Karpas-422 (cell line): ENCODE measurements at regions not wholly inside any gene's neighbourhood (a gene's known extent, or its start where the extent isn't known, plus 50 kb on each side); places are given as distances from the start of the nearest gene placed in this dataset.

Experiments
- DNase-seq: peaks from one replicate; pipeline ENCODE4 v3.0.0-alpha.2; 2015
- H2AFZ ChIP-seq: fragments of 200-600 bp; sonication (generic); 2 replicates; pipeline ENCODE4 v1.6.1; 2014; ENCODE audit warnings: antibody characterized with exemption, low read length, mixed read lengths
- H3K27ac ChIP-seq: fragments of 200-600 bp; sonication (generic); 2 replicates; pipeline ENCODE4 v1.5.1; 2014; ENCODE audit warnings: mild to moderate bottlenecking, low read length, moderate library complexity
- H3K27me3 ChIP-seq: fragments of 200-600 bp; sonication (generic); 2 replicates; pipeline ENCODE4 v1.6.1; 2014; ENCODE audit warnings: low read length, mixed read lengths
- H3K36me3 ChIP-seq: fragments of 200-600 bp; sonication (generic); 2 replicates; pipeline ENCODE4 v1.6.1; 2014; ENCODE audit warnings: low read length, mixed read lengths; ENCODE audit not compliant: insufficient read depth
- H3K4me1 ChIP-seq: fragments of 200-600 bp; sonication (generic); 2 replicates; pipeline ENCODE4 v1.6.1; 2014; ENCODE audit warnings: mild to moderate bottlenecking, low read length, mixed read lengths
- H3K4me2 ChIP-seq: fragments of 200-600 bp; sonication (generic); 2 replicates; pipeline ENCODE4 v1.6.1; 2014; ENCODE audit warnings: low read length, low read depth, mild to moderate bottlenecking; ENCODE audit not compliant: poor library complexity, severe bottlenecking
- H3K4me3 ChIP-seq: fragments of 200-600 bp; sonication (generic); 2 replicates; pipeline ENCODE4 v1.5.1; 2014; ENCODE audit warnings: mild to moderate bottlenecking, antibody characterized with exemption, low read length, mixed read lengths
- H3K79me2 ChIP-seq: fragments of 200-600 bp; sonication (generic); 2 replicates; pipeline ENCODE4 v1.6.1; 2014; ENCODE audit warnings: mild to moderate bottlenecking, low read length, mixed read lengths
- H3K9ac ChIP-seq: fragments of 200-600 bp; sonication (generic); 2 replicates; pipeline ENCODE4 v1.6.0; 2014; ENCODE audit warnings: low read length
- H3K9me2 ChIP-seq: fragments of 200-600 bp; sonication (generic), shearing (Covaris generic); replicated peaks from 2 replicates; pipeline ENCODE4 v1.6.0; 2014; ENCODE audit warnings: mild to moderate bottlenecking, low read length, moderate library complexity; ENCODE audit not compliant: insufficient read depth
- H3K9me3 ChIP-seq: fragments of 300-700, 200-600 bp; sonication (generic); 2 replicates; pipeline ENCODE4 v1.6.1; 2014; ENCODE audit warnings: low read length, mixed read lengths
- H4K20me1 ChIP-seq: fragments of 200-600 bp; sonication (generic); 2 replicates; pipeline ENCODE4 v1.6.1; 2014; ENCODE audit warnings: mild to moderate bottlenecking, antibody characterized with exemption, low read length, low read depth; ENCODE audit not compliant: insufficient read depth

GRCh38 chr3:15851735-15852134, 54.0 kb upstream of the ANKRD28 start:
- H3K36me3 ChIP-seq, result peaks cover 38% of the 10 kb centered on the region
- no peaks in the 10 kb centered on the region for H4K20me1 ChIP-seq
- H3K9me2 ChIP-seq, result no peaks in the 10 kb centered on the region
- H3K9ac ChIP-seq, result no peak overlapping the region
- no peak overlapping the region for H3K4me2 ChIP-seq
- no peak for DNase-seq
- H3K27ac ChIP-seq, result no peak overlapping the region
- no peaks in the 10 kb centered on the region for H3K4me1 ChIP-seq
- H3K4me3 ChIP-seq, result no peak overlapping the region
- peaks cover 16% of the 10 kb centered on the region for H3K9me3 ChIP-seq
- no peak overlapping the region for H2AFZ ChIP-seq
- no peaks in the 10 kb centered on the region for H3K27me3 ChIP-seq
- H3K79me2 ChIP-seq, result peaks cover 98% of the 10 kb centered on the region

GRCh38 chr3:15858547-15859506, 61.0 kb upstream of the ANKRD28 start:
- Histone ChIP-seq H3K27ac (peak overlapping the region; percentile 65), H3K4me3 (peak overlapping the region; percentile 73), H2AFZ (peak overlapping the region; percentile 45; the same call in 1 of the 2 replicates)

GRCh38 chr3:15859507-15860013, 61.8 kb upstream of the ANKRD28 start:
- peak; percentile 93 for DNase-seq
- H3K79me2 ChIP-seq, result peaks cover 47% of the 10 kb centered on the region
- no peaks in the 10 kb centered on the region for H3K27me3 ChIP-seq
- H3K4me1 ChIP-seq, result peaks cover 27% of the 10 kb centered on the region
- no peak overlapping the region for H2AFZ ChIP-seq
- H3K27ac ChIP-seq, result peak overlapping the region; percentile 65; the same call in 1 of the 2 replicates
- H3K9ac ChIP-seq, result peak overlapping the region; percentile 90
- H3K36me3 ChIP-seq, result peaks cover 24% of the 10 kb centered on the region
- H3K4me2 ChIP-seq, result peak overlapping the region; percentile 93
- H3K9me3 ChIP-seq, result no peaks in the 10 kb centered on the region; the same call in 1 of the 2 replicates
- H4K20me1 ChIP-seq, result 0 out of 2 replicates have a peak, but pooled peaks cover 5% of the 10 kb centered on the region
- peak overlapping the region; percentile 73 for H3K4me3 ChIP-seq
- no peaks in the 10 kb centered on the region for H3K9me2 ChIP-seq

More at GRCh38 chr3:15858547-15859506, 61.0 kb upstream of the ANKRD28 start:
- peak overlapping the region; percentile 73 for H3K4me2 ChIP-seq
- peak; percentile 93 for DNase-seq
- peaks cover 54% of the 10 kb centered on the region for H3K79me2 ChIP-seq
- peaks cover 5% of the 10 kb centered on the region; the same call in 1 of the 2 replicates for H3K9me3 ChIP-seq
- 0 out of 2 replicates have a peak, but pooled peaks cover 5% of the 10 kb centered on the region for H4K20me1 ChIP-seq
- H3K9ac ChIP-seq, result peak overlapping the region; percentile 90
- peaks cover 27% of the 10 kb centered on the region for H3K4me1 ChIP-seq
- no peaks in the 10 kb centered on the region for H3K9me2 ChIP-seq
- no peaks in the 10 kb centered on the region for H3K27me3 ChIP-seq
- peaks cover 30% of the 10 kb centered on the region for H3K36me3 ChIP-seq

GRCh38 chr3:15860014-15860934, 62.5 kb upstream of the ANKRD28 start:
- Histone ChIP-seq H3K9me2 (no peaks in the 10 kb centered on the region), H3K4me1 (peaks cover 27% of the 10 kb centered on the region), H3K27me3 (no peaks in the 10 kb centered on the region), H3K4me2 (peak overlapping the region; percentile 93), H3K4me3 (peak overlapping the region; percentile 73), H2AFZ (peak overlapping the region; percentile 82), H3K9ac (peak overlapping the region; percentile 90), H3K79me2 (peaks cover 40% of the 10 kb centered on the region), H4K20me1 (0 out of 2 replicates have a peak, but pooled peaks cover 5% of the 10 kb centered on the region), H3K9me3 (no peaks in the 10 kb centered on the region), H3K36me3 (peaks cover 19% of the 10 kb centered on the region), H3K27ac (no peak overlapping the region)
- DNase-seq, result peak; percentile 66

- 0 out of 2 replicates have a peak, but pooled peaks cover 5% of the 10 kb centered on the region for H4K20me1 ChIP-seq
- peaks cover 10% of the 10 kb centered on the region for H3K36me3 ChIP-seq
- H3K27me3 ChIP-seq, result no peaks in the 10 kb centered on the region
- peak overlapping the region; percentile 93 for H3K4me2 ChIP-seq
- H3K9ac ChIP-seq, result no peak overlapping the region
- DNase-seq, result no peak
- no peaks in the 10 kb centered on the region for H3K9me2 ChIP-seq
- H3K4me1 ChIP-seq, result peaks cover 27% of the 10 kb centered on the region
- no peaks in the 10 kb centered on the region for H3K9me3 ChIP-seq
- H3K79me2 ChIP-seq, result peaks cover 31% of the 10 kb centered on the region
- H3K4me3 ChIP-seq, result peak overlapping the region; percentile 73; the same call in 1 of the 2 replicates
- H2AFZ ChIP-seq, result no peak overlapping the region
- no peak overlapping the region for H3K27ac ChIP-seq
Measured at GRCh38 chr3:15861163-15861562, 63.4 kb upstream of the ANKRD28 start.

GRCh38 chr3:15872807-15873206, 75.0 kb upstream of the ANKRD28 start:
- no peaks in the 10 kb centered on the region for H4K20me1 ChIP-seq

GRCh38 chr3:15873415-15873814, 75.6 kb upstream of the ANKRD28 start:
- Histone ChIP-seq H4K20me1 (no peaks in the 10 kb centered on the region), H3K27me3 (no peaks in the 10 kb centered on the region), H3K4me2 (no peak overlapping the region), H3K36me3 (no peaks in the 10 kb centered on the region), H3K4me3 (no peak overlapping the region), H3K9me3 (no peaks in the 10 kb centered on the region), H2AFZ (no peak overlapping the region), H3K79me2 (no peaks in the 10 kb centered on the region), H3K9me2 (no peaks in the 10 kb centered on the region), H3K9ac (no peak overlapping the region), H3K27ac (no peak overlapping the region), H3K4me1 (no peaks in the 10 kb centered on the region)
- no peak for DNase-seq

More at GRCh38 chr3:15872807-15873206, 75.0 kb upstream of the ANKRD28 start:
- Histone ChIP-seq H3K9ac (no peak overlapping the region), H3K4me3 (no peak overlapping the region), H3K79me2 (no peaks in the 10 kb centered on the region), H2AFZ (no peak overlapping the region), H3K27ac (no peak overlapping the region), H3K27me3 (no peaks in the 10 kb centered on the region), H3K4me2 (no peak overlapping the region), H3K9me2 (no peaks in the 10 kb centered on the region), H3K9me3 (no peaks in the 10 kb centered on the region), H3K36me3 (no peaks in the 10 kb centered on the region), H3K4me1 (no peaks in the 10 kb centered on the region)
- no peak for DNase-seq
